ENCODE measurements at regions not wholly inside any gene's neighbourhood (a gene's known extent, or its start where the extent isn't known, plus 50 kb on each side); places are given as distances from the start of the nearest gene placed in this dataset.

- peaks cover 3 to 31% (median 24%) of the 10 kb centered on the region in 4 donors for H3K4me1 ChIP-seq (ENCODE audit: control insufficient read depth in 4 of 4, insufficient read depth in 4 of 4, low read length in 3 of 4)
Observed at GRCh38 chr4:14865804-14866203, 136.5 kb upstream of the CPEB2 start.

More at GRCh38 chr4:14865804-14866203, 136.5 kb upstream of the CPEB2 start:
- no peaks in the 10 kb centered on the region for H3K9me3 ChIP-seq (ENCODE audit: control insufficient read depth in 4 of 4, low read length in 3 of 4)
- TF ChIP-seq, protein P1, sequence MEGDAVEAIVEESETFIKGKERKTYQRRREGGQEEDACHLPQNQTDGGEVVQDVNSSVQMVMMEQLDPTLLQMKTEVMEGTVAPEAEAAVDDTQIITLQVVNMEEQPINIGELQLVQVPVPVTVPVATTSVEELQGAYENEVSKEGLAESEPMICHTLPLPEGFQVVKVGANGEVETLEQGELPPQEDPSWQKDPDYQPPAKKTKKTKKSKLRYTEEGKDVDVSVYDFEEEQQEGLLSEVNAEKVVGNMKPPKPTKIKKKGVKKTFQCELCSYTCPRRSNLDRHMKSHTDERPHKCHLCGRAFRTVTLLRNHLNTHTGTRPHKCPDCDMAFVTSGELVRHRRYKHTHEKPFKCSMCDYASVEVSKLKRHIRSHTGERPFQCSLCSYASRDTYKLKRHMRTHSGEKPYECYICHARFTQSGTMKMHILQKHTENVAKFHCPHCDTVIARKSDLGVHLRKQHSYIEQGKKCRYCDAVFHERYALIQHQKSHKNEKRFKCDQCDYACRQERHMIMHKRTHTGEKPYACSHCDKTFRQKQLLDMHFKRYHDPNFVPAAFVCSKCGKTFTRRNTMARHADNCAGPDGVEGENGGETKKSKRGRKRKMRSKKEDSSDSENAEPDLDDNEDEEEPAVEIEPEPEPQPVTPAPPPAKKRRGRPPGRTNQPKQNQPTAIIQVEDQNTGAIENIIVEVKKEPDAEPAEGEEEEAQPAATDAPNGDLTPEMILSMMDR (IDR thresholded peaks at IDR 0.05; ENCODE audit: low read depth, low read length, missing input control): no peak
- TF ChIP-seq REST (IDR thresholded peaks at IDR 0.05) (no peak), JUND (IDR thresholded peaks at IDR 0.05) (no peak), EGR1 (IDR thresholded peaks at IDR 0.05; ENCODE audit: low read depth in 2 of 2) (no peak), FOXA2 (IDR thresholded peaks at IDR 0.05) (no peak), MAX (IDR thresholded peaks at IDR 0.05) (peak; percentile 29), HNF4G (IDR thresholded peaks at IDR 0.05) (no peak), YY1 (IDR thresholded peaks at IDR 0.05) (peak; percentile 53), HNF4A (conservative IDR thresholded peaks at IDR 0.05) (peak in 1 of 2 donors; percentile 56), ZBTB33 (IDR thresholded peaks at IDR 0.05) (no peak), RAD21 (IDR thresholded peaks at IDR 0.05) (peak; percentile 30 to 36), RXRA (IDR thresholded peaks at IDR 0.05) (peak; percentile 12 to 70)
- no peaks in the 10 kb centered on the region for H3K36me3 ChIP-seq (ENCODE audit: control insufficient read depth in 4 of 4, insufficient read depth in 3 of 4, low read depth in 1 of 4, low read length in 3 of 4)
- H3K4me3 ChIP-seq (ENCODE audit: low read depth in 1 of 3, low read length in 3 of 3): no peak overlapping the region
- H3K27me3 ChIP-seq (ENCODE audit: control insufficient read depth in 4 of 4, insufficient read depth in 4 of 4, low read length in 3 of 4): no peaks in the 10 kb centered on the region
- no peak overlapping the region for H3K27ac ChIP-seq (ENCODE audit: low read depth in 1 of 2, low read length in 2 of 2)
- no peak overlapping the region for H3K9ac ChIP-seq (ENCODE audit: low read depth in 1 of 2, low read length in 2 of 2)
- no peak for DNase-seq (ENCODE audit: low spot score)

Measured in liver (tissue), 7 donors.